DMS53 treated with DMSO at 0.1 percent for 48 hours (cell line): ENCODE measurements at regions not wholly inside any gene's neighbourhood (a gene's known extent, or its start where the extent isn't known, plus 50 kb on each side); places are given as distances from the start of the nearest gene placed in this dataset.
"Not testable (repeated sequence)": the region's sequence is repeated elsewhere in the genome, so short reads cannot be mapped to it uniquely, and the experiment has no call there.

Experiments used
- DNase-seq: peaks from one replicate; lab custom pipeline; 2025; ENCODE audit not compliant: unreplicated experiment; lab: John Stamatoyannopoulos, UW

DNA sequence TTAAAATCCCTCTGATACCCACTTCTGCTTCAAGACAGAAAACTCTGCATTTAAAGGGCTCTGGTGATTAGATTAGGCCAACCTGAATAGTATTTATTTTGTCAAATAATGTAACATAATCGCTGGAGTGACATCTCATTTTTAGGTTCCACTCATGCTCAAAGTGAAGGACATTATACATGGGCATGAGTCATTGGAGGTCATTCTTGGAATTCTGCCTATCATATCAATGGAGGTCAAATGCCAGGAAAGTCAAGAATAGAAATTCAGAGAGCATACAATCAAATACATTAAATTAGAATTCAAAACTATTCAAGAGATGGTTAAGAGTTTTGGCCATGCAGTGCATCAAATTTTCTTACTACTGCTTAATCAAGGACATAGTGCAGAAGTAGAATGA, 50.8 kb upstream of the PRSS1 start:
- no peak for DNase-seq

- DNase-seq = no peak
These were observed 52.0 kb upstream of the PRSS1 start for GRCh38 chr7:142697270-142697669.

DNA sequence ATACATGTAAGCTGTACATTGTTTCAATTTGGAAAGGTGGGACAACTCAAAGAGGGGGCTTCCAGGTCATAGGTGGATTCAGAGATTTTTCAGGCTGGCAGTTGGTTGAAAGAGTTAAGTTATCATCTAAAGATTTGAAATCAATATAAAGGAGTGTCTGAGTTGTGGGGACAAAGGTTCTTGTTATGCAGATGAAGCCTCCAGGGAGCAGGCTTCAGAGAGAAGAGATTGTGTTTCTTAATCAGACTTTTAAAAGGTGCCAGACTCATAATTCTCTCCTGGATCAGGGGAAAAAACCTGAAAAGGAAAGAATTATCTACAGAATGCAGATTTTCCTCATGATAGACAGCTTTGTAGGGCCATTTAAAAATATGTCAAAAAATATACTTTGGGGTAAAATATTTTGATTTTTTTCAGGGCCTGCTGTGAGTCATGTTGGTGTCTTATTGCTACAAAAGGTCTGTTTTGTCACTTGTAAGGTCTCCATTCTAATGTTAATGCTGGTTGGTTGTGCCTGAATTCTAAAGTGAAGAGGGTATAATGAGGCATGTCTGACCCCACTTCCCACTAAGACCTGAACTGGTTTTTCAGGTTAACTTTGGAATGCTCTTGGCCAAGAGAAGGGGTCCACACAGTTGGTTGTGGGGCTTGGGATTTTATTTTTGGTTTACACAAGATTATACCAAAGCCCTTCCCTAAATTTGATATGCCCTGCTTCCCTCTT, 52.7 kb upstream of the PRSS1 start:
- no peak for DNase-seq

DNA sequence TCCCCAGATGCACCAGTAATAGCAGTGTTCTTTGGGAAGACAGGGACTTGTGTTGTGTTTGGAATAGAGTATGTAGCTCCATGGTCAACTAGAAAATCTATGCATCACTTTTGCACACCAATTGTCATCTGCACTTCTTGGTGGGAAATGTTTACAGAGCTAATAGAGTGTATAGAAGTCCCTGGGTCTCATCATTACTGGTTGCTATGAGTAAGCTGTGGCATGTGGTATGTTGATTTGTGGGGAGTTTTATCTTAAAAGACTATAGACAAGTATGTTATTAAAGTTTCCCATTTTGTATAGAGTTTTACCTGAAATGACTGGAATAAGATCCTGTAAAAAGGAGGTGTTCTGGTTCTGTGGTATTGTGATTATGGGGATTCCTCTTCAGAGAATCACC, 55.4 kb upstream of the PRSS1 start:
- no peak for DNase-seq

GRCh38 chr7:142690554-142691182, 58.6 kb upstream of the PRSS1 start:
- DNase-seq = no peak

DNA sequence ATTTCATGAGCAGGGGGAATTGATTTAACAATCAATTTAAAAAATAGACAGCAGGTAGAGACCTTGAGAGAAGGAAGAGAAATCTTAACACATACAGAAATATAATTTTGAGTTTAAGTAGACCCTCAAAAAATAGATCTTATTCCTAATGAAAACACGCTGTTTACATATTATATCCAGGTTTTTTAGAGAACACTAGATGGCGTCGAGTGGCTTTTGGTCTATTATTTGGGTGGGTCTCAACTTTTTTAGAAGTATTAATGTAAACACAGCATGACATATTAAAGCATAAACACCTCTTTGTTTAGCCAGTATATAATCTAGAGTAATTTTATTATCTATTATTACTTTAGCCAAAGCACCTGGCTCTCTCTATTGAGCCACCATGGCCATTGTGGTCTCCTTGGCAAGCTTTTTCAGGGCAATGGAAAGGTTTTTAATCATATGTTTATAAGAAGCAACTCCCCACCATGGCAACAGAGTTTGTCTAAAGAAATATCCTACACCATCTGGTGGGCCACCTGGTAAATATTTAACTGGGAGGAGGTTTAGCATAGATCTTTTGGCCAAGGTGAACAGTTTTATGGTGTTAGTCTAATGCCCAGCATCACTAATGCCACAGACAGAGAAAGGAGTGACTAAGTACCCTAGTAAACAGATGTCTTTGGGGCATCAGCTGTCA, 59.7 kb upstream of the PRSS1 start:
- no peak for DNase-seq

- no peak for DNase-seq
These were observed 63.3 kb upstream of the PRSS1 start for GRCh38 chr7:142685877-142686508.

- DNase-seq = no peak
These were observed 67.8 kb upstream of the PRSS1 start for GRCh38 chr7:142681314-142682092.

- DNase-seq = no peak
These were observed 77.8 kb upstream of the PRSS1 start for GRCh38 chr7:142671506-142671905.

GRCh38 chr7:142670511-142670910, 78.8 kb upstream of the PRSS1 start:
- DNase-seq = no peak

DNA sequence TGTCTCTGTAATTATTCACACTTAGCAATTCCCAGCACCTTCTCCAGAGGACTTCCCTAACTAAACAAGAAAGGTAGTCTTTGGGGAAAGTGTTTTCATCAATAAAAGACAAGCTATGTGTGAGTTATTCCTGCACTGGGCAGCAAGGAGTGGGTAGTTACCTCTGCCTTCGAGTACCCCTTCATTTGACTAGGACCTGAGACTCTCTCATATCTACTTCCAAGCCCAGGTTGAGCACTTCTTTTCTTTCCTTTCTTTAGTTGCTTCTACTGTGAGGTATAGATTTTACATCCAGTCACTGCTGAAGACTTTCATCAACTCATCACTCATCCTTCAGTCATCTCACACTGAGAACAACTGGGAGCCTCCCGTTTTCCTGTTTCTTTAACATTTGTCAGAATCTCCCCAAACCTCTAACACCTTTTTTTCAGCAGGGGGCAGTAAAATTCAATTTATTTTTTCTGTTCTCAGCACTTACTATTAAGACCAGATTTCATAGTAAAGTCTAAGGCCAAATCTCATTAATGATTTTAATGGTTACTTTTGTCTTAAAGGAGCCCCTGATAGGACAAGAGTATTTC, 80.1 kb upstream of the PRSS1 start:
- no peak for DNase-seq

- DNase-seq = no peak
These were observed 80.8 kb upstream of the PRSS1 start for GRCh38 chr7:142668495-142668894.

DNA sequence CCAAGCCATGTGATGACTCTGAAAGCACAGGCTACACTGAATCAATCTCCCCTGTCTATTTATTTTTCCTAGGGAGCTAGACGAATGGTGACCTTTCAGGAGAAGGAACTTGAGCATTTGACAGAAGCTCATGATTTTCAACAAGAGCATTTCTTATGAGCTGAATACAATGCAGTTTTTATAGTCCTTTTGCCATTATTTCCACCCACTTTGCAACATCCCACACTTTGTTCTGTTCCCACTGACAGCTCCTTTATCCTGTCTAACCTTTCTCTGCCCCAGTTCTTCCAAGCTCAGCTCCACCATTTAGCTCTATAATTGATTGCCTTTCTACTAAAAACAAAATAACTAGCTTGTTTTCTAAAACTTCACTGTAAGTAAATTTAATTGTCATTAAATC, 91.9 kb upstream of the PRSS1 start:
- DNase-seq = no peak

DNA sequence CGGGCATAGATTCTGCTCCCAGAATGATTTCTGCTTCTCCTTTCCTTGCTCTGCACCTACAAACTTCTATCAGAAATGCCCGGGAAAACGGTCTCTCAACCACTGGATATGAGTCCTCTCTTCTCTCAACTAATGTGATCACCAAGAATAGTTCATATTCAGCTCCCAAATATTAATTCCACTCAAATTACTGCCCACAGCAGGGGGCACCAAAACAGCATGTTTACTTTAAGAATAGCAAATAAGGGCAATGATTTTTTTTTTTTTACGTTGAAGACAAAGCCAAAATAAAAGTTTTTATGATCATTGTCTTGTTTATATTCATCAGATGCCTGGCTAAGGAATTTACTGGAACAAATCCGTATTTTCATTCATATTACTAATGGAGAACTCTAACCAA, 94.9 kb upstream of the PRSS1 start:
- DNase-seq = no peak

- DNase-seq = no peak
These were observed 101.5 kb upstream of the PRSS1 start for GRCh38 chr7:142647749-142648148.

- peak; percentile 3 for DNase-seq
These were observed 102.7 kb upstream of the PRSS1 start for GRCh38 chr7:142646386-142647140.

DNA sequence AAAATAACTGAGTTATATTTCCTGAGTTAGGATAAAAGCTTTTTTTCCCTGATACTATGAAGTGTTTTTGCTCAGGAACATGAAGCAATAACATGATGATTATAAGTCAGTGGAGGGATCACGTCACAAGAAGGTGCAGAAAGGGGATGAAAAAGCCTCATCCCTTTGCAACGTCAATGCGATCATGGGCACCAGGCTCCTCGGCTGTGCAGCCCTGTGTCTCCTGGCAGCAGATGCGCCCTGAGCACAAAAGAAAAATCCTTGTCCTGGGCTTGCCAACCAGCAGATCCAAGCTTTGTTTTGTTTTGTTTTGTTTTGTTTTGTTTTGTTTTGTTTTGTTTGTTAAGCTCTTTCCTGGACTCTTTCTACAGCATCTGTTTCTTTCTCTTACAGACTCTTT, 103.5 kb upstream of the PRSS1 start:
- no peak for DNase-seq

DNA sequence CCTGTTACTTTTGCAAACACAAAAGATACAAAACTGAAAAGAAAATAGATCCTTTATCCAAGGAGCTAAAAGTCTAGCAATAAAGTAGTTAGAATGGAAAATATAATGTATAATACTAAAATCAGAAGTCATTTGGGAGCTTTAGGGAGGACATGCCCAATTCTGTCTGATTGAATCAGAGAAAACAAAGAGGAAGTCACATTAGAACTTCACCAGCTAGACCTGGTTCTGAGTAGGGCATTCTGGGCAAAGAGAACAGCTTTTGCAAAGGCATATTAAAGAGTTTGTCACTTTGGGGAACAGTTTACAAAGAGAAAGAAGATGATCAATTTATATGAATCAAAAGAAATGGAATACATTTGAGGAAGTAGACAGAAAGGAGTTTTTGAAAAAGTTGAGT, 107.0 kb upstream of the PRSS1 start:
- no peak for DNase-seq

- DNase-seq = not testable (repeated sequence)
These were observed 108.0 kb upstream of the PRSS1 start for GRCh38 chr7:142641252-142641651.

DNA sequence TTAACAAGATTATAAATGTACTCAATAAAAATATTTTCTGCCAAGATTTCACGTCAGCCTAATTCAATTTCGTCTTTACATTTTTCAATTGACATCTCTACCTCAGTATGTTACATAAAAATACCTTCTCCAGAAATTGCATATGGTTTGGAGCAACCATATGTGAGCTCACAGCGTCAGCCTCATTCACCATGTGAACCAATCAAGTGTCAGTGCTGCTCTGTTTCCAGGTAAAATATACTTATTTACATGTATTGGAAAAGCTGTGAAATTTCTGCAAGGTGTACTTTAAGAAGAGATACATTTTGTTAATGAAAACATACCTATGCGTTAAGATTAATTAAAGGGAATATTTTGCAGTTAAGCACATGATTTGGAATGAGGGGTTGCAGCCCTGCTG, 110.7 kb upstream of the PRSS1 start:
- no peak for DNase-seq
